HCT116 (cell line): ENCODE measurements at regions not wholly inside any gene's neighbourhood (a gene's known extent, or its start where the extent isn't known, plus 50 kb on each side); places are given as distances from the start of the nearest gene placed in this dataset.

Source experiments
- ATAC-seq: fragments of 200-7000 bp; cut with Tn5 transposase; 2 replicates; pipeline ENCODE4 v1.9.1; 2020; ENCODE audit warnings: mild to moderate bottlenecking, moderate library complexity
- BruUV-seq: library from RNA; stranded (reverse); fragments of 400-500 nt; replicated peaks from 2 replicates; lab custom pipeline; 2021; lab: Mats Ljungman, UMichigan
- CTCF ChIA-PET: fragments of 300-600 bp; sonication (Branson Sonifier 250); formaldehyde crosslinking; loops from one replicate; lab custom pipeline; 2021; ENCODE audit warnings: antibody characterized with exemption; lab: Charles Lee
- POLR2A ChIA-PET: fragments of 300-600, 350-600 bp; sonication (Branson Sonifier 250); formaldehyde crosslinking; loops from one replicate; lab custom pipeline; 2021; ENCODE audit warnings: antibody characterized with exemption; lab: Charles Lee
- RAD21 ChIA-PET, 2 experiments: fragments of 300-600 bp; sonication (Branson Sonifier 250); formaldehyde crosslinking; loops; one replicate each; lab custom pipeline; 2023; ENCODE audit warnings: low total read pairs in 2 of 2; ENCODE audit not compliant: uncharacterized antibody in 2 of 2, unreplicated experiment in 2 of 2, low non-redundant PET in 1 of 2; lab: Charles Lee
- DNase-seq: peaks from one replicate; pipeline ENCODE4 v3.0.0-alpha.2; 2010; ENCODE audit warnings: low read depth, low spot score
- H2AFZ ChIP-seq: fragments of 200-600 bp; shearing (Covaris generic), sonication (generic); 2 replicates; pipeline ENCODE4 v1.6.1; 2017; ENCODE audit warnings: low read depth, mixed run types, mixed read lengths, antibody characterized with exemption, low read length; ENCODE audit not compliant: poor library complexity, severe bottlenecking
- H3K27ac ChIP-seq: 2 replicates; pipeline ENCODE4 v1.5.1; 2012; ENCODE audit warnings: low read depth, low read length
- H3K27me3 ChIP-seq: fragments of 200-600 bp; sonication (generic); 2 replicates; pipeline ENCODE4 v1.6.1; 2016; ENCODE audit warnings: mixed run types, low read length, mixed read lengths; ENCODE audit not compliant: insufficient read depth
- H3K36me3 ChIP-seq, 2 experiments: fragments of 200-500 bp in 1 of 2; fragments of 200-600 bp in 1 of 2; sonication (Bioruptor generic) in 1 of 2; sonication (generic) in 1 of 2; 2 replicates each; pipeline versions ENCODE4 v1.5.1 to v1.6.1; 2014 to 2016; ENCODE audit warnings: low read length in 2 of 2, inconsistent platforms in 1 of 2, mixed read lengths in 1 of 2, mixed run types in 1 of 2; ENCODE audit not compliant: insufficient read depth in 2 of 2, control insufficient read depth in 1 of 2
- H3K4me1 ChIP-seq, 2 experiments: fragments of 200-600 bp in 1 of 2; sonication (generic) in 1 of 2; 2 replicates each; pipeline versions ENCODE4 v1.5.1 to v1.6.1; 2012 to 2017; ENCODE audit warnings: low read length in 2 of 2, inconsistent platforms in 1 of 2, mild to moderate bottlenecking in 1 of 2, mixed read lengths in 1 of 2, mixed run types in 1 of 2, moderate library complexity in 1 of 2; ENCODE audit not compliant: insufficient read depth in 2 of 2, control insufficient read depth in 1 of 2
- H3K4me2 ChIP-seq: fragments of 200-600 bp; sonication (generic); 2 replicates; pipeline ENCODE4 v1.6.1; 2017; ENCODE audit warnings: mixed run types, low read length, mixed read lengths
- H3K4me3 ChIP-seq, 2 experiments: fragments of 200-600 bp in 1 of 2; sonication (generic) in 1 of 2; replicated peaks in 1 of 2; 2 replicates each; pipeline ENCODE4 v1.5.1; 2011 to 2016; ENCODE audit warnings: low read length in 2 of 2, control low read depth in 1 of 2, low read depth in 1 of 2, mild to moderate bottlenecking in 1 of 2, mixed read lengths in 1 of 2, mixed run types in 1 of 2
- H3K79me2 ChIP-seq: fragments of 200-600 bp; sonication (generic); 2 replicates; pipeline ENCODE4 v1.6.1; 2017; ENCODE audit warnings: mild to moderate bottlenecking, mixed run types, low read length, moderate library complexity, mixed read lengths; ENCODE audit not compliant: insufficient read depth
- H3K9ac ChIP-seq: fragments of 200-600 bp; sonication (generic); 2 replicates; pipeline ENCODE4 v1.6.1; 2016; ENCODE audit warnings: low read length, mixed read lengths
- H3K9me2 ChIP-seq: fragments of 200-600 bp; sonication (generic), shearing (Covaris generic); 2 replicates; pipeline ENCODE4 v1.6.1; 2017; ENCODE audit warnings: mixed run types, mild to moderate bottlenecking, moderate library complexity; ENCODE audit not compliant: insufficient read depth
- H3K9me3 ChIP-seq, 2 experiments: fragments of 200-500 bp in 1 of 2; fragments of 200-600 bp in 1 of 2; sonication (Bioruptor generic) in 1 of 2; sonication (generic) in 1 of 2; 2 replicates each; pipeline ENCODE4 v1.6.1; 2014 to 2017; ENCODE audit warnings: low read length in 2 of 2, mixed read lengths in 2 of 2, inconsistent platforms in 1 of 2, low read depth in 1 of 2, mild to moderate bottlenecking in 1 of 2, mixed run types in 1 of 2, moderate library complexity in 1 of 2; ENCODE audit not compliant: control insufficient read depth in 1 of 2, insufficient read depth in 1 of 2
- H4K20me1 ChIP-seq: fragments of 200-600 bp; sonication (generic), shearing (Covaris generic); 2 replicates; pipeline ENCODE4 v1.6.1; 2017; ENCODE audit warnings: mixed run types, mild to moderate bottlenecking, moderate library complexity; ENCODE audit not compliant: insufficient read depth
- ATF3 ChIP-seq: IDR thresholded peaks from 2 replicates; pipeline ENCODE4 v1.6.1; 2012
- CBX3 ChIP-seq: IDR thresholded peaks from 2 replicates; pipeline ENCODE4 v1.6.1; 2012; ENCODE audit warnings: low read depth
- CTCF ChIP-seq, 3 experiments: fragments of 200-600 bp in 1 of 3; sonication (generic) in 1 of 3; IDR thresholded peaks in 2 of 3; conservative IDR thresholded peaks in 1 of 3; 2 replicates each; pipeline ENCODE4 v1.5.1; 2012 to 2017; ENCODE audit warnings: low read depth in 2 of 3, low read length in 2 of 3, antibody characterized with exemption in 1 of 3, borderline replicate concordance in 1 of 3, control low read depth in 1 of 3, mild to moderate bottlenecking in 1 of 3, mixed read lengths in 1 of 3, mixed run types in 1 of 3, moderate library complexity in 1 of 3; ENCODE audit not compliant: insufficient read depth in 1 of 3
- EZH2 ChIP-seq: fragments of 200-600 bp; sonication (generic); IDR thresholded peaks from 2 replicates; pipeline ENCODE4 v1.6.1; 2017; ENCODE audit warnings: antibody characterized with exemption, mixed run types
- EZH2phosphoT487 ChIP-seq: fragments of 200-600 bp; IDR thresholded peaks from 2 replicates; pipeline ENCODE4 v1.6.1; 2018; ENCODE audit warnings: antibody characterized with exemption, borderline replicate concordance
- FOSL1 ChIP-seq: IDR thresholded peaks from 2 replicates; pipeline ENCODE4 v1.6.1; 2012; ENCODE audit warnings: low read depth
- MAX ChIP-seq: IDR thresholded peaks from 2 replicates; pipeline ENCODE4 v1.6.1; 2012
- POLR2A ChIP-seq: IDR thresholded peaks from 2 replicates; pipeline ENCODE4 v1.7.0; 2011; ENCODE audit warnings: borderline replicate concordance; ENCODE audit not compliant: insufficient read depth, insufficient read length; ENCODE audit errors: extremely low read depth
- RAD21 ChIP-seq: IDR thresholded peaks from 2 replicates; pipeline ENCODE4 v1.6.1; 2012; ENCODE audit warnings: low read depth, mild to moderate bottlenecking
- REST ChIP-seq: IDR thresholded peaks from 2 replicates; pipeline ENCODE4 v1.6.1; 2012; ENCODE audit warnings: low read depth
- SIN3A ChIP-seq: IDR thresholded peaks from 2 replicates; pipeline ENCODE4 v1.6.1; 2012; ENCODE audit warnings: low read depth
- SP1 ChIP-seq: IDR thresholded peaks from 2 replicates; pipeline ENCODE4 v1.6.1; 2012; ENCODE audit warnings: low read depth
- SRF ChIP-seq: IDR thresholded peaks from 2 replicates; pipeline ENCODE4 v1.6.1; 2012; ENCODE audit warnings: low read depth
- TCF7L2 ChIP-seq: IDR thresholded peaks from 2 replicates; pipeline ENCODE4 v1.7.0; 2011; ENCODE audit warnings: borderline replicate concordance, inconsistent platforms; ENCODE audit not compliant: insufficient read depth, insufficient read length; ENCODE audit errors: extremely low read depth
- ZBTB33 ChIP-seq: IDR thresholded peaks from 2 replicates; pipeline ENCODE4 v1.6.1; 2011; ENCODE audit warnings: mild to moderate bottlenecking, low read length, moderate library complexity; ENCODE audit not compliant: insufficient replicate concordance; ENCODE audit errors: extremely low read depth
- ZFX ChIP-seq: fragments of 450-650 bp; IDR thresholded peaks from 2 replicates; pipeline ENCODE4 v1.6.1; 2017
- intact Hi-C: fragments of 100-400 bp; cut with micrococcal nuclease; formaldehyde crosslinking; loops from 2 replicates; pipeline ENCODE4 v1.10.0; 2022

GRCh38 chr9:7375013-7375511 lies 424.5 kb downstream of the DMAC1 start:
- no peak overlapping the region for H3K4me3 ChIP-seq
- no peaks in the 10 kb centered on the region for H4K20me1 ChIP-seq
- no peak for DNase-seq
- H3K79me2 ChIP-seq, result no peaks in the 10 kb centered on the region
- no peaks in the 10 kb centered on the region for H3K36me3 ChIP-seq
- H3K4me1 ChIP-seq, result no peaks in the 10 kb centered on the region
- H3K9me2 ChIP-seq, result no peaks in the 10 kb centered on the region
- no peak overlapping the region for H2AFZ ChIP-seq
- H3K9ac ChIP-seq, result no peak overlapping the region
- RAD21 ChIA-PET, result no interaction called here
- no peaks in the 10 kb centered on the region for H3K9me3 ChIP-seq
- H3K27me3 ChIP-seq, result peaks cover 5% of the 10 kb centered on the region; the same call in 1 of the 2 replicates
- no peak overlapping the region for H3K4me2 ChIP-seq
- TF ChIP-seq CTCF (IDR thresholded peaks at IDR 0.05 in 2 of 3, conservative IDR thresholded peaks at IDR 0.05 in 1 of 3; ENCODE audit: borderline replicate concordance in 1 of 3, insufficient read depth in 1 of 3, low read depth in 2 of 3, low read length in 2 of 3), result no peak
- TF ChIP-seq EZH2phosphoT487, result no peak
- TF ChIP-seq POLR2A, result no peak
- TF ChIP-seq CBX3, result no peak
- no peak for TF ChIP-seq RAD21
- no peak for TF ChIP-seq SP1
- TF ChIP-seq SIN3A, result no peak
- no peak for TF ChIP-seq ZBTB33
- no peak for TF ChIP-seq FOSL1
- no peak for TF ChIP-seq ZFX
- TF ChIP-seq TCF7L2, result no peak
- TF ChIP-seq MAX, result no peak
- TF ChIP-seq EZH2, result no peak
- TF ChIP-seq SRF, result no peak
- TF ChIP-seq ATF3, result no peak
- no peak for TF ChIP-seq REST
- no TSS peak for BruUV-seq
- no peak overlapping the region for H3K27ac ChIP-seq
- CTCF ChIA-PET, result no interaction called here
- POLR2A ChIA-PET, result no interaction called here
- ATAC-seq, result no peak
- intact Hi-C loops, result no loop called here
